SK-N-SH (cell line): ENCODE measurements at regions not wholly inside any gene's neighbourhood (a gene's known extent, or its start where the extent isn't known, plus 50 kb on each side); places are given as distances from the start of the nearest gene placed in this dataset.

ENCODE experiments used
- CTCF ChIA-PET: fragments of 300-600, 350-600 bp; formaldehyde crosslinking; extraction: SDS; loops from one replicate; lab custom pipeline; 2021; lab: Yijun Ruan, JAX
- POLR2A ChIA-PET: fragments of 350-600 bp; sonication (Branson Sonifier 250); formaldehyde crosslinking; extraction: SDS; loops from one replicate; lab custom pipeline; 2020; ENCODE audit warnings: antibody characterized with exemption, inconsistent platforms; lab: Yijun Ruan, JAX
- DNase-seq: peaks from one replicate; pipeline ENCODE4 v3.0.0; 2012
- H2AFZ ChIP-seq: fragments of 200-600 bp; sonication (generic); 2 replicates; pipeline ENCODE4 v1.8.1; 2016; ENCODE audit warnings: antibody characterized with exemption, mild to moderate bottlenecking, low read depth
- H3F3A ChIP-seq: fragments of 200-600 bp; sonication (generic); replicated peaks from 2 replicates; pipeline ENCODE3; 2016; ENCODE audit warnings: antibody characterized with exemption, mild to moderate bottlenecking; ENCODE audit not compliant: insufficient read depth
- H3K27ac ChIP-seq, 2 experiments: fragments of 200-500 bp in 1 of 2; fragments of 200-600 bp in 1 of 2; sonication (Bioruptor generic) in 1 of 2; sonication (generic), shearing (Covaris generic) in 1 of 2; 2 replicates each; pipeline versions ENCODE4 v1.5.1 to v1.6.1; 2014 to 2016; ENCODE audit warnings: low read depth in 2 of 2, inconsistent platforms in 1 of 2, low read length in 1 of 2, mild to moderate bottlenecking in 1 of 2, mixed read lengths in 1 of 2
- H3K27me3 ChIP-seq: fragments of 200-600 bp; sonication (generic), shearing (Covaris generic); 2 replicates; pipeline ENCODE4 v1.6.1; 2016; ENCODE audit warnings: mixed run types; ENCODE audit not compliant: insufficient read depth
- H3K36me3 ChIP-seq, 2 experiments: fragments of 200-500 bp in 1 of 2; fragments of 200-600 bp in 1 of 2; sonication (Bioruptor generic) in 1 of 2; sonication (generic) in 1 of 2; replicated peaks in 1 of 2; 2 replicates each; pipeline versions ENCODE3 to v1.5.1; 2014 to 2016; ENCODE audit warnings: low read length in 1 of 2, mild to moderate bottlenecking in 1 of 2; ENCODE audit not compliant: insufficient read depth in 2 of 2, control insufficient read depth in 1 of 2
- H3K4me1 ChIP-seq, 2 experiments: fragments of 200-500 bp in 1 of 2; fragments of 200-600 bp in 1 of 2; sonication (Bioruptor generic) in 1 of 2; sonication (generic), shearing (Covaris generic) in 1 of 2; 2 replicates each; pipeline versions ENCODE4 v1.5.1 to v1.6.1; 2014 to 2016; ENCODE audit warnings: low read depth in 1 of 2, low read length in 1 of 2, mixed run types in 1 of 2; ENCODE audit not compliant: insufficient read depth in 2 of 2, control insufficient read depth in 1 of 2
- H3K4me2 ChIP-seq: fragments of 200-600 bp; sonication (generic), shearing (Covaris generic); 2 replicates; pipeline ENCODE4 v1.6.1; 2017; ENCODE audit warnings: mixed run types
- H3K4me3 ChIP-seq, 2 experiments: fragments of 200-500 bp in 1 of 2; fragments of 200-600 bp in 1 of 2; sonication (Bioruptor generic) in 1 of 2; sonication (generic), shearing (Covaris generic) in 1 of 2; 2 replicates each; pipeline versions ENCODE4 v1.5.1 to v1.8.1; 2014 to 2016; ENCODE audit warnings: low read depth in 2 of 2, inconsistent platforms in 1 of 2, low read length in 1 of 2, mild to moderate bottlenecking in 1 of 2, mixed read lengths in 1 of 2, moderate library complexity in 1 of 2
- H3K79me2 ChIP-seq: fragments of 200-600 bp; sonication (generic); 2 replicates; pipeline ENCODE4 v1.8.1; 2017; ENCODE audit warnings: mild to moderate bottlenecking; ENCODE audit not compliant: insufficient read depth
- H3K9ac ChIP-seq: fragments of 200-600 bp; sonication (generic); 2 replicates; pipeline ENCODE4 v1.6.1; 2017; ENCODE audit warnings: mixed run types
- H3K9me2 ChIP-seq: fragments of 200-600 bp; sonication (generic); 2 replicates; pipeline ENCODE4 v1.6.1; 2017; ENCODE audit warnings: mixed run types
- H3K9me3 ChIP-seq: fragments of 200-600 bp; sonication (generic); 2 replicates; pipeline ENCODE4 v1.6.1; 2017; ENCODE audit warnings: mixed run types, mild to moderate bottlenecking, moderate library complexity
- H4K20me1 ChIP-seq: fragments of 200-600 bp; sonication (generic); 2 replicates; pipeline ENCODE4 v1.6.1; 2017; ENCODE audit warnings: mild to moderate bottlenecking, mixed run types; ENCODE audit not compliant: insufficient read depth
- CHD2 ChIP-seq: fragments of 150-350 bp; IDR thresholded peaks from 2 replicates; pipeline ENCODE4 v1.6.1; 2018; ENCODE audit warnings: low read length; ENCODE audit not compliant: partially characterized antibody
- ELF1 ChIP-seq: IDR thresholded peaks from 2 replicates; pipeline ENCODE4 v1.4.0; 2012
- EP300 ChIP-seq, 2 experiments: IDR thresholded peaks; 2 replicates each; pipeline versions ENCODE4 v1.4.0 to v1.6.1; 2012; ENCODE audit warnings: borderline replicate concordance in 1 of 2, low read depth in 1 of 2, low read length in 1 of 2
- EZH2phosphoT487 ChIP-seq: fragments of 200-600 bp; sonication (generic); IDR thresholded peaks from 2 replicates; pipeline ENCODE4 v1.6.1; 2017; ENCODE audit warnings: low read depth, mixed run types, mild to moderate bottlenecking, antibody characterized with exemption, moderate library complexity, borderline replicate concordance
- FOSL2 ChIP-seq: IDR thresholded peaks from 2 replicates; pipeline ENCODE4 v1.4.0; 2012; ENCODE audit warnings: low read depth, mild to moderate bottlenecking, moderate library complexity, borderline replicate concordance
- GABPA ChIP-seq: IDR thresholded peaks from 2 replicates; pipeline ENCODE4 v1.4.0; 2012; ENCODE audit warnings: low read depth, mild to moderate bottlenecking
- MXI1 ChIP-seq: IDR thresholded peaks from 2 replicates; pipeline ENCODE4 v1.6.1; 2012; ENCODE audit warnings: mild to moderate bottlenecking, low read depth, low read length, improper control_type of control experiment
- POLR2AphosphoS5 ChIP-seq: IDR thresholded peaks from 2 replicates; pipeline ENCODE4 v1.6.1; 2012; ENCODE audit warnings: low read depth, low read length
- RAD21 ChIP-seq: IDR thresholded peaks from 2 replicates; pipeline ENCODE4 v1.6.1; 2012; ENCODE audit warnings: mild to moderate bottlenecking, low read length
- RCOR1 ChIP-seq: fragments of 150-350 bp; IDR thresholded peaks from 2 replicates; pipeline ENCODE4 v1.6.1; 2017; ENCODE audit warnings: antibody characterized with exemption, low read length
- RFX5 ChIP-seq: IDR thresholded peaks from 2 replicates; pipeline ENCODE4 v1.6.1; 2012; ENCODE audit warnings: mild to moderate bottlenecking, improper control_type of control experiment, low read length
- RXRA ChIP-seq: IDR thresholded peaks from 2 replicates; pipeline ENCODE4 v1.4.0; 2012; ENCODE audit warnings: low read depth, mild to moderate bottlenecking, borderline replicate concordance
- SIN3A ChIP-seq: IDR thresholded peaks from 2 replicates; pipeline ENCODE4 v1.6.1; 2012; ENCODE audit warnings: low read depth, mild to moderate bottlenecking, low read length, moderate library complexity, borderline replicate concordance
- SMC3 ChIP-seq: IDR thresholded peaks from 2 replicates; pipeline ENCODE4 v1.6.1; 2012; ENCODE audit warnings: low read depth, low read length, improper control_type of control experiment
- TAF1 ChIP-seq: IDR thresholded peaks from 2 replicates; pipeline ENCODE4 v1.6.1; 2012; ENCODE audit warnings: low read depth, mild to moderate bottlenecking, low read length, moderate library complexity, borderline replicate concordance
- TCF12 ChIP-seq: IDR thresholded peaks from 2 replicates; pipeline ENCODE4 v1.4.0; 2012
- YY1 ChIP-seq: IDR thresholded peaks from 2 replicates; pipeline ENCODE4 v1.4.0; 2012; ENCODE audit warnings: low read depth, mild to moderate bottlenecking
- WGBS: methylation state at CpG from one replicate; pipeline ENCODE4 v1.1.6; 2017; ENCODE audit warnings: low lambda C conversion rate; 5-methylcytosine and 5-hydroxymethylcytosine counted together
- TF ChIP-seq, protein P1 (sequence below): IDR thresholded peaks from 2 replicates; pipeline ENCODE4; 2012
- TF ChIP-seq, protein P2 (sequence below): IDR thresholded peaks from 2 replicates; pipeline ENCODE4 v1.4.0; 2012; ENCODE audit warnings: low read depth, borderline replicate concordance
- TF ChIP-seq, protein P3 (sequence below): fragments of 150-350 bp; IDR thresholded peaks from 2 replicates; pipeline ENCODE4 v1.6.1; 2017; ENCODE audit warnings: antibody characterized with exemption, low read length, low read depth, borderline replicate concordance

DNA sequence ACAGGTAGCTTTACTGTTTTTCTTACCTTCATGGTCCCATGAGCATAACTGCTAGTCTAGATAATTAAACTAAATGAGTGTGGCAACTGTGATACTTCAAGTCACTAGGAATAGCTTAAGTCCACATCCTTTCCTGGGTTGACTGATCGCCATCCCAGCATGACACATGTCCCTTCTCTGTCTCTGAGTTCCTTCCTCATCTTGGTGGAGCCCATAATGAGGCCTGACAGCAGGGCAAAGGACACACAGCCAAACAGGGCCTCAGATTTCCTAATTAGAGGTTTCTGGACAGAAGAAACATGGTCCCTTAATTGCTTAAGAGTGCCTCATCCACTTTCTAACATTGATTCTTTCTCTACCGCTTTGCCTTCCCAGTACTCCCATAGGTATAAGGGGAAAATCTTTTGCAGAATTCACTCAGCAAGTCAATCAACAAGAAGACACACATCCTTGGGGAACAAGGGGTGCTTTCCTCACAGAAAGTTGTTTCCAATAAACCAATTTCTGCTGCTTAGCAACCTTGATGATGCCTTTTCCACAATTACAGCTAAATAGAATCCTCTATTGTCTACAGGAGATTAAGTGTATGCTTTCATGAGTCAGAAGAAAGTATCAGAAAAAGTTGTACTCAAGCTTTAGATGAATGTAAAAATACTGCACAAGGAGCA is 208.3 kb upstream of the SERP2 start:
- Histone ChIP-seq H2AFZ (no peak overlapping the region), H3K27me3 (no peaks in the 10 kb centered on the region; the same call in 1 of the 2 replicates), H3K9ac (no peak overlapping the region)
- CTCF ChIA-PET = interaction anchor here (0.8 kb wide), 2 partner anchors 207 to 274 kb away, joined by 3 read pairs; no protein-coding TSS in a partner anchor
- TF ChIP-seq POLR2AphosphoS5 (no peak), TAF1 (no peak), RFX5 (no peak), GABPA (no peak), SIN3A (no peak), TCF12 (no peak), CHD2 (no peak), RAD21 (no peak), RCOR1 (no peak), FOSL2 (no peak), EZH2phosphoT487 (no peak), EP300 (IDR thresholded peaks at IDR 0.05; ENCODE audit: borderline replicate concordance in 1 of 2, low read depth in 1 of 2, low read length in 1 of 2) (no peak), YY1 (no peak), MXI1 (no peak), SMC3 (no peak), RXRA (no peak), ELF1 (no peak)
- TF ChIP-seq, protein P1, sequence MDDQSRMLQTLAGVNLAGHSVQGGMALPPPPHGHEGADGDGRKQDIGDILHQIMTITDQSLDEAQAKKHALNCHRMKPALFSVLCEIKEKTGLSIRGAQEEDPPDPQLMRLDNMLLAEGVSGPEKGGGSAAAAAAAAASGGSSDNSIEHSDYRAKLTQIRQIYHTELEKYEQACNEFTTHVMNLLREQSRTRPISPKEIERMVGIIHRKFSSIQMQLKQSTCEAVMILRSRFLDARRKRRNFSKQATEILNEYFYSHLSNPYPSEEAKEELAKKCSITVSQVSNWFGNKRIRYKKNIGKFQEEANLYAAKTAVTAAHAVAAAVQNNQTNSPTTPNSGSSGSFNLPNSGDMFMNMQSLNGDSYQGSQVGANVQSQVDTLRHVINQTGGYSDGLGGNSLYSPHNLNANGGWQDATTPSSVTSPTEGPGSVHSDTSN = no peak
- TF ChIP-seq, protein P2, sequence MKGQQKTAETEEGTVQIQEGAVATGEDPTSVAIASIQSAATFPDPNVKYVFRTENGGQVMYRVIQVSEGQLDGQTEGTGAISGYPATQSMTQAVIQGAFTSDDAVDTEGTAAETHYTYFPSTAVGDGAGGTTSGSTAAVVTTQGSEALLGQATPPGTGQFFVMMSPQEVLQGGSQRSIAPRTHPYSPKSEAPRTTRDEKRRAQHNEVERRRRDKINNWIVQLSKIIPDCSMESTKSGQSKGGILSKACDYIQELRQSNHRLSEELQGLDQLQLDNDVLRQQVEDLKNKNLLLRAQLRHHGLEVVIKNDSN = no peak
- TF ChIP-seq, protein P3, sequence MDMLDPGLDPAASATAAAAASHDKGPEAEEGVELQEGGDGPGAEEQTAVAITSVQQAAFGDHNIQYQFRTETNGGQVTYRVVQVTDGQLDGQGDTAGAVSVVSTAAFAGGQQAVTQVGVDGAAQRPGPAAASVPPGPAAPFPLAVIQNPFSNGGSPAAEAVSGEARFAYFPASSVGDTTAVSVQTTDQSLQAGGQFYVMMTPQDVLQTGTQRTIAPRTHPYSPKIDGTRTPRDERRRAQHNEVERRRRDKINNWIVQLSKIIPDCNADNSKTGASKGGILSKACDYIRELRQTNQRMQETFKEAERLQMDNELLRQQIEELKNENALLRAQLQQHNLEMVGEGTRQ = no peak
- TF ChIP-seq, all 33 proteins: peak for 0
- Histone ChIP-seq H3K79me2 (no peaks in the 10 kb centered on the region), H3K9me2 (no peaks in the 10 kb centered on the region), H3K9me3 (no peaks in the 10 kb centered on the region), H3K27ac (no peak overlapping the region), H3K36me3 (no peaks in the 10 kb centered on the region), H3K4me2 (no peak overlapping the region), H3F3A (no peaks in the 10 kb centered on the region), H4K20me1 (no peaks in the 10 kb centered on the region), H3K4me1 (no peaks in the 10 kb centered on the region; a peak in 1 of 4 replicates), H3K4me3 (no peak overlapping the region)
- WGBS = 70% methylated on average over 2 of the region's 2 CpGs
- DNase-seq = no peak
- POLR2A ChIA-PET = no interaction called here
